H1 (cell line): ENCODE measurements at regions not wholly inside any gene's neighbourhood (a gene's known extent, or its start where the extent isn't known, plus 50 kb on each side); places are given as distances from the start of the nearest gene placed in this dataset.

ENCODE experiments used
- ASH2L ChIP-seq: fragments of 200-600, 300-600 bp; sonication (generic); IDR thresholded peaks from one replicate; pipeline ENCODE4 v1.7.1; 2017; ENCODE audit warnings: low read length
- CBX5 ChIP-seq: fragments of 300-800, 300-1000 bp; sonication (generic); IDR thresholded peaks from 2 replicates; pipeline ENCODE4 v1.7.1; 2016; ENCODE audit warnings: antibody characterized with exemption, low read length, low read depth
- HDAC2 ChIP-seq, 2 experiments: fragments of 300-600 bp in 1 of 2; sonication (generic) in 1 of 2; IDR thresholded peaks; 2 replicates each; pipeline ENCODE4 v1.6.1; 2011 to 2012; ENCODE audit warnings: low read depth in 2 of 2, low read length in 2 of 2, mild to moderate bottlenecking in 2 of 2, moderate library complexity in 2 of 2, borderline replicate concordance in 1 of 2, inconsistent platforms in 1 of 2
- JUN ChIP-seq: IDR thresholded peaks from 2 replicates; pipeline ENCODE4 v1.6.1; 2011; ENCODE audit warnings: low read depth, mild to moderate bottlenecking, improper control_type of control experiment, low read length

DNA sequence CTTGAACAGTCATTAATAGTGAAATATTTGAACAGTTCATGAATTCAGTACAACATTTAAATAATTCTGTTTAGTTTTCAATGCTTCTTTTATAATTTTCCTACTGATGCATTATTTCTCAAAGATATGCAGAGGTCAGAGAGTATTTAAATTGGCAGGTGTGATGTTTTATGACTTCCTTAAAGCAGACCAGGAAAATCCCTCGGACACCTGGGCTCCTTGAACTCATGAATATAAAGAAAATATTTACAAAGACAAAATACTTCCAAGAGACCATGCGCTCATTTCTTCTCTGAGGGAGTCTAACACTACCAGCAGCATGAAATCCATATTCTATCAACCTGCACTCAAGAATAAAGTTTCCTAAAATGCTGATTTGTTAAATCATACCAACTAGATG, 127.6 kb downstream of the IPMK start (continued):
- TF ChIP-seq HDAC2 (IDR thresholded peaks at IDR 0.05; ENCODE audit: borderline replicate concordance in 1 of 2, low read depth in 2 of 2, low read length in 2 of 2), result no peak
- no peak for TF ChIP-seq ASH2L
- TF ChIP-seq JUN, result no peak
- TF ChIP-seq CBX5, result no peak
